ENCODE measurements at regions not wholly inside any gene's neighbourhood (a gene's known extent, or its start where the extent isn't known, plus 50 kb on each side); places are given as distances from the start of the nearest gene placed in this dataset.

- TF ChIP-seq PBX3 (CRISPR knock-in tag; IDR thresholded peaks at IDR 0.05) (no peak), MZF1 (tag by site-specific recombination; IDR thresholded peaks at IDR 0.05; ENCODE audit: borderline replicate concordance) (no peak), ZNF449 (tag by site-specific recombination; IDR thresholded peaks at IDR 0.05) (no peak), ZNF10 (tag by site-specific recombination; IDR thresholded peaks at IDR 0.05) (no peak), ZNF24 (tag by site-specific recombination; IDR thresholded peaks at IDR 0.05) (no peak), REST (tag by site-specific recombination; IDR thresholded peaks at IDR 0.05) (no peak), MEIS1 (CRISPR knock-in tag; IDR thresholded peaks at IDR 0.05; ENCODE audit: borderline replicate concordance) (no peak), SCRT1 (tag by site-specific recombination; IDR thresholded peaks at IDR 0.05; ENCODE audit: borderline replicate concordance) (no peak), ZNF624 (tag by site-specific recombination; IDR thresholded peaks at IDR 0.05) (no peak), ZNF776 (tag by site-specific recombination; IDR thresholded peaks at IDR 0.05; ENCODE audit: borderline replicate concordance) (no peak)
Measured at GRCh38 chr12:62130834-62131552, 129.2 kb upstream of the USP15 start (continued).

GRCh38 chr12:62133440-62133839 is 126.8 kb upstream of the USP15 start:
- no peaks in the 10 kb centered on the region for H3K9me3 ChIP-seq (ENCODE audit: control insufficient read depth, insufficient read depth, low read depth, low read length)
- no peaks in the 10 kb centered on the region for H3K36me3 ChIP-seq (ENCODE audit: control insufficient read depth in 2 of 2, insufficient read depth in 1 of 2, low read length in 2 of 2)
- ChIA-PET POLR2A (no interaction called here), CTCF (interaction anchor here (1.0 kb wide), 1 partner anchor 9 kb away, joined by 5 read pairs; no protein-coding TSS in a partner anchor)
- TF ChIP-seq ZBTB8A (tag by site-specific recombination; IDR thresholded peaks at IDR 0.05) = no peak
- H3K4me1 ChIP-seq (ENCODE audit: control insufficient read depth, insufficient read depth, low read length) = no peaks in the 10 kb centered on the region
- no peak overlapping the region for H3K27ac ChIP-seq (ENCODE audit: extremely low read depth, low read depth, low read length)
- no peak overlapping the region for H3K4me3 ChIP-seq (ENCODE audit: low read depth, low read length)

GRCh38 chr12:62135553-62136200 is 124.5 kb upstream of the USP15 start:
- H3K4me1 ChIP-seq (ENCODE audit: control insufficient read depth, insufficient read depth, low read length) = no peaks in the 10 kb centered on the region
- TF ChIP-seq ZNF121 (tag by site-specific recombination; IDR thresholded peaks at IDR 0.05) = no peak
- TF ChIP-seq GFI1B (tag by site-specific recombination; IDR thresholded peaks at IDR 0.05) = no peak
- POLR2A ChIA-PET = no interaction called here
- CTCF ChIA-PET = interaction anchor here (2.4 kb wide), 1 partner anchor 12 kb away, joined by 9 read pairs; no protein-coding TSS in a partner anchor
- no peak overlapping the region for H3K27ac ChIP-seq (ENCODE audit: extremely low read depth, low read depth, low read length)
- H3K4me3 ChIP-seq (ENCODE audit: low read depth, low read length) = no peak overlapping the region
- H3K9me3 ChIP-seq (ENCODE audit: control insufficient read depth, insufficient read depth, low read depth, low read length) = no peaks in the 10 kb centered on the region
- no peaks in the 10 kb centered on the region for H3K36me3 ChIP-seq (ENCODE audit: control insufficient read depth in 2 of 2, insufficient read depth in 1 of 2, low read length in 2 of 2)

Measured in HEK293 (cell line).